ENCODE measurements at regions not wholly inside any gene's neighbourhood (a gene's known extent, or its start where the extent isn't known, plus 50 kb on each side); places are given as distances from the start of the nearest gene placed in this dataset.

DNA sequence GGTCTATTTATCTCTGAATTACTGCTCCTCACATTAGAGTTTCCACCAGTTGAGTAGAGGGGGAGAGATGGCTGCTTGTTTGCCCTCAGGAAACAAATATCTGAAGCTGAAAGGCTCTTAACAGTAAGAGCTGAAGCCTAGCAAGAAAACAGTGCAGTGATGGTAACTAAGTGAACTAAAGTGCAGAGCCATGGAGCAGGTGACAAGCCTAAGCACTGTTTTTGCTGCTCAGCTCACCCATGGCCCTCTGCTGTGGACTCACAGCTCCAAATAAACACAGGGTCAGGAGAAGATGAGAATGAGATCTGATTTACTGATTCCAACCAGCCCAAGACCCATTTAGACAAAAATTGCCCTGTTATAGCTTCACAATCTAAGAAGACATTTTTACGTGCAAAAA is 118.4 kb downstream of the ETAA1 start:
- DNase-seq (ENCODE audit: extremely low read depth, low read depth): no peak
- TF ChIP-seq, protein P1, sequence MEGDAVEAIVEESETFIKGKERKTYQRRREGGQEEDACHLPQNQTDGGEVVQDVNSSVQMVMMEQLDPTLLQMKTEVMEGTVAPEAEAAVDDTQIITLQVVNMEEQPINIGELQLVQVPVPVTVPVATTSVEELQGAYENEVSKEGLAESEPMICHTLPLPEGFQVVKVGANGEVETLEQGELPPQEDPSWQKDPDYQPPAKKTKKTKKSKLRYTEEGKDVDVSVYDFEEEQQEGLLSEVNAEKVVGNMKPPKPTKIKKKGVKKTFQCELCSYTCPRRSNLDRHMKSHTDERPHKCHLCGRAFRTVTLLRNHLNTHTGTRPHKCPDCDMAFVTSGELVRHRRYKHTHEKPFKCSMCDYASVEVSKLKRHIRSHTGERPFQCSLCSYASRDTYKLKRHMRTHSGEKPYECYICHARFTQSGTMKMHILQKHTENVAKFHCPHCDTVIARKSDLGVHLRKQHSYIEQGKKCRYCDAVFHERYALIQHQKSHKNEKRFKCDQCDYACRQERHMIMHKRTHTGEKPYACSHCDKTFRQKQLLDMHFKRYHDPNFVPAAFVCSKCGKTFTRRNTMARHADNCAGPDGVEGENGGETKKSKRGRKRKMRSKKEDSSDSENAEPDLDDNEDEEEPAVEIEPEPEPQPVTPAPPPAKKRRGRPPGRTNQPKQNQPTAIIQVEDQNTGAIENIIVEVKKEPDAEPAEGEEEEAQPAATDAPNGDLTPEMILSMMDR (IDR thresholded peaks at IDR 0.05; ENCODE audit: low read depth, low read length, missing control alignments): no peak
- no peak overlapping the region for H3K4me3 ChIP-seq (replicated peaks; ENCODE audit: low read depth, low read length)

DNA sequence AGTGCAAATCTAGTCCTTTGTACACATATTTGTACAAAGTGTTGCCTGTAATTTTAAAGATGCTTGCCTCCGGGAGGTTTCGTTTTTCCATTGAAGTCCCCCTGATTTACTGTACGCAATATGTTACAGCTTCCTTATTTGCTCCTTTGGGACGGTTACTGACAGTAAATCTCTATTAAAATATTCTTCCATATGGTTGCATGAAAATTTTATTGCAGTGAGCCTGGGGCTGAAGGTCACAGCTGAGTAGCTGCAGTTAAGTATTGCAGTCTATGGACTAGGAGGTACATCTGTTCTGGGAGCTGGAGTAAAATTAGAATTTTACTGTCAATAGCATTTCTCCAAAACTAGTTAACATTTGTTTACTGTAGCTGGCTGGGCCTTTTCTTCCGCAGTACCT is 119.2 kb downstream of the ETAA1 start:
- no peak for DNase-seq (ENCODE audit: extremely low read depth, low read depth)
- H3K4me3 ChIP-seq (replicated peaks; ENCODE audit: low read depth, low read length): no peak overlapping the region
- TF ChIP-seq, protein P1 (IDR thresholded peaks at IDR 0.05; ENCODE audit: low read depth, low read length, missing control alignments): no peak

DNA sequence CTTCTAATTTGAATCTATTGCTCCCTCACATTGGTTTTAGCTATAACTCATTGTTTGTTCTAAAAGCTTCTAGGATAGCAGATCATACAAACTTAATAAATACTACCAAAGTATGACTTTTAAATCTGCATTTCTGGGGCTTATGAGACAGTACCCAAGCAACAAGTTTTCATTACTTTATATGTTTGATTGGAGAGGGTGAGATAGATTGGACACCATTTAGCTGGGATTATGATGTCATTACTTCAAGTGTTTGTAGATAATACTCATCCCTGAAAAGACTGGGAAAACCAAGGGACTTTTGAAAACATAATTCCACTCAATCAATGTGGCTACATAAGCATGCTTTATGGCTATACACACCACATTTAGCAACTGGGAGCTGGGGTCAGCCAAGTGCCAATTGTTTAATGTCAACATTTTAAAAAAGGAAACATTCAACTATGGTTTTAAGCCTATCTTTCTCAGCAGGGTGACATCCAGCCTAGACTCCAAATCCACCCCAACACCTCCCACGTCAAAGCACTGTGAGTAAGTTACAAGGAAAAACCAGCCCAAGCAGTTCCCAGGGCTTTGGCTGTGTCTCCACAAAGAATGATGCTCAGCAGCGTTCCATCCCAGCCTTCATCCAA is 119.9 kb downstream of the ETAA1 start:
- no peak overlapping the region for H3K4me3 ChIP-seq (replicated peaks; ENCODE audit: low read depth, low read length)
- DNase-seq (ENCODE audit: extremely low read depth, low read depth): no peak
- TF ChIP-seq, protein P1 (IDR thresholded peaks at IDR 0.05; ENCODE audit: low read depth, low read length, missing control alignments): no peak

DNA sequence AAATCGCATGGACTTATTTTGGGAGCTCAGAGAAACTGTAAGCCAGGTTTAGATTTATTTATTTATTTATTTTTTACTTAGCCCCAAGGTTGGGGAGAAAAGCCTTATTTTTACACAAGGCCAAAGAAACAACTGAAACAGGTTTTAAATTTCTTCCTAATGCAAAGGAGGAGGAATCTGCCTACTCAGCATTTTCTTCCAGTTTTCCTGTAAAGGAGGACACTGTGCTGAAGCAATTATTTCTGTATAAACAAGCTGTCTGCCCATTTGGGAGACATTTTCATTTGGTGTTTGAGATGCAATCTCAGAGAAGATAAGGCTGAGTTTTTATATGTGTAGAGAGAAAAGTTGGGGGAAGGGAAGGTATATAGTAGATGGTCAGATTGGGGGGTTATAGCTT is 125.0 kb downstream of the ETAA1 start:
- DNase-seq (ENCODE audit: extremely low read depth, low read depth): no peak
- no peak overlapping the region for H3K4me3 ChIP-seq (replicated peaks; ENCODE audit: low read depth, low read length)

DNA sequence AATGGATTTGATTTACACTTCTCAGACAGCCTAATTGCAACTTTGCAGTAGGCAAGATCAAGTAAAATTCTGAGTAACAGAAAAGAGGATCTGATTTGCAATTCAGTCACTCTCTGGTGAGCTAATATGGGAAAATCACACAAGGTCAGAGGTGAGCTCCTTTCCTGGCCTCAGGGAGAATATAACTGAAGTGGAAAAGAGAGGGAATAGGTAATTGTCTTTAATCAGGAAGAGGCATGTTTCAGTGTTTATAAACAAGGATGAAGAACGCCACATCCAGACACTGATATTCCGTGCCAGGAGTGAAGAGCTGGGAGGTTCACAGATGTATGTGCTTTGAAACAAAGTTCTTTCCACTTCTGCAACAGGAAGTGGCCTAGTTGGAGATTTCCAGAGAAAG is 127.1 kb downstream of the ETAA1 start:
- no peak for DNase-seq (ENCODE audit: extremely low read depth, low read depth)
- TF ChIP-seq, protein P1 (IDR thresholded peaks at IDR 0.05; ENCODE audit: low read depth, low read length, missing control alignments): no peak
- no peak overlapping the region for H3K4me3 ChIP-seq (replicated peaks; ENCODE audit: low read depth, low read length)

More for the DNA sequence above, 125.0 kb downstream of the ETAA1 start:
- TF ChIP-seq, protein P1 (IDR thresholded peaks at IDR 0.05; ENCODE audit: low read depth, low read length, missing control alignments): no peak

DNA sequence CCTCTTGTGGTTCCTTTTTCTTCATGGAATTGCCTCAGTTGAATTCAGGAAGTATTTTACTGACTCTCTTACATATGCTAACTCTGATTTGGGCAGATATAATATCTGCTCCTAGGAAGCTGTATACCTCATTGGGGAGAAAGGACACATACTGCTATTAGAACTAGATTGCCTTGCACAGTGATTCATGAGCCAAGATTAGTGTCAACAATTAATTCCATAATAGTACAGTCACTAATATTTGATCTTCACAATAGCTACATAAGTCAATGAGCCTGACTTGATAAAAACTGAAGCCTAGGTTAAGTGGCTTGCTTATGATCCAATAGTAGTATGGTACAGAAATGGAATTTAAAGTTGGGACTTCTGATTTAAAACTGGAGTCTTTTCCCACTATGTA is 127.6 kb downstream of the ETAA1 start:
- TF ChIP-seq, protein P1 (IDR thresholded peaks at IDR 0.05; ENCODE audit: low read depth, low read length, missing control alignments): no peak
- no peak for DNase-seq (ENCODE audit: extremely low read depth, low read depth)
- no peak overlapping the region for H3K4me3 ChIP-seq (replicated peaks; ENCODE audit: low read depth, low read length)

DNA sequence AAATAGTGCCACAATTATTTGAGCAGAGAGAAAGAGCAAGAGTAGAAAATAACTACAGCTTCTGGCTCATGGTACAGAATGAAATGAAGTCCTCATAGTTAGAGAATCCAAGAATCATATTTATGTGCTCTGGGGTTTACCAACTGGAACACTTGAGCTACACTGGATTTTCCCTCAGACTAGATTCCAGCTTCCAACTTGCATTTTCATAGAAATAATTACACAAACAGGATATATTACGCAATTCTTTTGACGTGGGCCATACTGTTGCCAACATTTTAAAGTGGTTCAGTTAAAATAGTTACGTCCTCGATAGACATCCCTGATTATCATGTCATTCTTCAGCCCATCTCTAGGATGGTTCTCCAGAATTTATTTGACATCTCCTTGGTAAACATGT is 129.2 kb downstream of the ETAA1 start:
- no peak overlapping the region for H3K4me3 ChIP-seq (replicated peaks; ENCODE audit: low read depth, low read length)
- TF ChIP-seq, protein P1 (IDR thresholded peaks at IDR 0.05; ENCODE audit: low read depth, low read length, missing control alignments): no peak
- DNase-seq (ENCODE audit: extremely low read depth, low read depth): no peak

Measured in HFF-Myc (cell line).